SK-N-SH treated with all-trans-retinoic acid at 6 μM for 48 hours (cell line): ENCODE measurements at regions not wholly inside any gene's neighbourhood (a gene's known extent, or its start where the extent isn't known, plus 50 kb on each side); places are given as distances from the start of the nearest gene placed in this dataset.
"Not testable (repeated sequence)": the region's sequence is repeated elsewhere in the genome, so short reads cannot be mapped to it uniquely, and the experiment has no call there.

Experiments used
- CSDC2 ChIP-seq: fragments of 250-450 bp; sonication (Bioruptor Pico); IDR thresholded peaks from 2 replicates; pipeline ENCODE4 v1.5.0; 2020; ENCODE audit warnings: mild to moderate bottlenecking, moderate library complexity
- CSRNP3 ChIP-seq: fragments of 250-450 bp; sonication (Bioruptor Pico); IDR thresholded peaks from 2 replicates; pipeline ENCODE4 v1.5.1; 2021; ENCODE audit warnings: mild to moderate bottlenecking, moderate library complexity
- ESRRG ChIP-seq: fragments of 250-450 bp; sonication (Bioruptor Pico); IDR thresholded peaks from 2 replicates; pipeline ENCODE4 v1.6.1; 2021; ENCODE audit warnings: mild to moderate bottlenecking
- GLIS3 ChIP-seq: fragments of 250-450 bp; sonication (Bioruptor Pico); IDR thresholded peaks from 2 replicates; pipeline ENCODE4 v1.5.0; 2020; ENCODE audit warnings: mild to moderate bottlenecking, moderate library complexity
- PATZ1 ChIP-seq: fragments of 250-450 bp; sonication (Bioruptor Pico); IDR thresholded peaks from 2 replicates; pipeline ENCODE4 v1.8.0; 2020; ENCODE audit warnings: mild to moderate bottlenecking, moderate library complexity, borderline replicate concordance
- TOX ChIP-seq: fragments of 250-450 bp; sonication (Bioruptor Pico); IDR thresholded peaks from 2 replicates; pipeline ENCODE4 v1.8.0; 2021; ENCODE audit warnings: mild to moderate bottlenecking, moderate library complexity, borderline replicate concordance
- ZFP30 ChIP-seq: fragments of 450-650 bp; formaldehyde crosslinking; IDR thresholded peaks from 2 replicates; pipeline ENCODE4 v1.5.0; 2022; ENCODE audit warnings: mild to moderate bottlenecking, moderate library complexity

- TF ChIP-seq CSRNP3 (CRISPR knock-in tag); ESRRG; TOX (CRISPR knock-in tag); GLIS3 (CRISPR knock-in tag); PATZ1 (CRISPR knock-in tag); ZFP30 (CRISPR knock-in tag); CSDC2: not testable (repeated sequence)
These were observed 53.3 kb upstream of the NANOS1 start for GRCh38 chr10:118976219-118976618.
